Tibial nerve (tissue), 4 donors: ENCODE measurements at regions not wholly inside any gene's neighbourhood (a gene's known extent, or its start where the extent isn't known, plus 50 kb on each side); places are given as distances from the start of the nearest gene placed in this dataset.

Source experiments
- CTCF ChIP-seq, 5 experiments: fragments of 200-600 bp in 3 of 5; fragments of 450-650 bp in 2 of 5; sonication (generic) in 3 of 5; IDR thresholded peaks; one replicate each; pipeline ENCODE4 v1.5.1; 2016 to 2019; ENCODE audit warnings: antibody characterized with exemption in 5 of 5, mild to moderate bottlenecking in 3 of 5, moderate library complexity in 2 of 5
- EP300 ChIP-seq, 2 donors: sonication (generic); formaldehyde crosslinking; IDR thresholded peaks; one replicate each; pipeline ENCODE4 v1.6.1; 2017; ENCODE audit warnings: antibody characterized with exemption in 2 of 2, mild to moderate bottlenecking in 1 of 2
- POLR2A ChIP-seq, 2 donors: fragments of 450-650 bp; IDR thresholded peaks; one replicate each; pipeline ENCODE4 v1.6.1; 2017; ENCODE audit warnings: antibody characterized with exemption in 2 of 2, mild to moderate bottlenecking in 2 of 2, moderate library complexity in 2 of 2

GRCh38 chr4:134390319-134390718, 188.7 kb upstream of the PABPC4L start:
- no peak for TF ChIP-seq CTCF (IDR thresholded peaks at IDR 0.05)
- no peak for TF ChIP-seq POLR2A (IDR thresholded peaks at IDR 0.05)
- no peak for TF ChIP-seq EP300 (IDR thresholded peaks at IDR 0.05)
